ENCODE measurements at regions not wholly inside any gene's neighbourhood (a gene's known extent, or its start where the extent isn't known, plus 50 kb on each side); places are given as distances from the start of the nearest gene placed in this dataset.
A peak's percentile ranks its signal among the peaks of the same experiment; 100 is the strongest.

DNA sequence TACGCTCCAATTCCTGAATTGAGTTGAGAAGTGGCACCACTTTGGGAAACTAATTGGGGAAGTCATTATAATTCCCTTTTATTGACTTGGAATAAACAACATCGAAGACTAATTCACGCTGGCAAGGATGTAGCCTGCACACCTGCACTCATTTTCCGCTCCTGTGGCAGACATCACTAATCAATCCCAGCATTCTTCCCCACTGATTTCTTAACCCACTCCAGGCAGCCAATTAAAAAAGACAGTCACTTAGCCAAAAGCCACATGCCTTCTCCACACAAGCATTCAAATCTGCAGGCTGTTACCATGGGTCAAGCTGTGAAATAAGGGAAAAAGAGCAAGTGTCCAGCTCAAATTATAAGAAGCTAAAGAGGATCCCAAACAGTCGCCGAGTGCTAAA lies 68.2 kb upstream of the HRH2 start:
- WGBS, 2 donors (ENCODE audit: low coverage in 1 of 2) = 76 to 82% methylated on average over 4 to 6 of the region's 6 CpGs
- Histone ChIP-seq H3K4me1 (no peaks in the 10 kb centered on the region), H3K9me3 (peaks cover 0 to 5% (median 0%) of the 10 kb centered on the region in 3 donors), H3K27ac (no peak overlapping the region), H3K4me3 (no peak overlapping the region), H3K36me3 (no peaks in the 10 kb centered on the region), H3K27me3 (peaks cover 4% of the 10 kb centered on the region)
- ATAC-seq = no peak
- TF ChIP-seq EP300 (IDR thresholded peaks at IDR 0.05) = no peak
- no peak for TF ChIP-seq POLR2AphosphoS5 (IDR thresholded peaks at IDR 0.05)
- TF ChIP-seq, protein P1, sequence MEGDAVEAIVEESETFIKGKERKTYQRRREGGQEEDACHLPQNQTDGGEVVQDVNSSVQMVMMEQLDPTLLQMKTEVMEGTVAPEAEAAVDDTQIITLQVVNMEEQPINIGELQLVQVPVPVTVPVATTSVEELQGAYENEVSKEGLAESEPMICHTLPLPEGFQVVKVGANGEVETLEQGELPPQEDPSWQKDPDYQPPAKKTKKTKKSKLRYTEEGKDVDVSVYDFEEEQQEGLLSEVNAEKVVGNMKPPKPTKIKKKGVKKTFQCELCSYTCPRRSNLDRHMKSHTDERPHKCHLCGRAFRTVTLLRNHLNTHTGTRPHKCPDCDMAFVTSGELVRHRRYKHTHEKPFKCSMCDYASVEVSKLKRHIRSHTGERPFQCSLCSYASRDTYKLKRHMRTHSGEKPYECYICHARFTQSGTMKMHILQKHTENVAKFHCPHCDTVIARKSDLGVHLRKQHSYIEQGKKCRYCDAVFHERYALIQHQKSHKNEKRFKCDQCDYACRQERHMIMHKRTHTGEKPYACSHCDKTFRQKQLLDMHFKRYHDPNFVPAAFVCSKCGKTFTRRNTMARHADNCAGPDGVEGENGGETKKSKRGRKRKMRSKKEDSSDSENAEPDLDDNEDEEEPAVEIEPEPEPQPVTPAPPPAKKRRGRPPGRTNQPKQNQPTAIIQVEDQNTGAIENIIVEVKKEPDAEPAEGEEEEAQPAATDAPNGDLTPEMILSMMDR (IDR thresholded peaks at IDR 0.05) = no peak
- no peak for TF ChIP-seq POLR2A (IDR thresholded peaks at IDR 0.05)

- Histone ChIP-seq H3K36me3 (no peaks in the 10 kb centered on the region), H3K9me3 (peaks cover 0 to 4% (median 0%) of the 10 kb centered on the region in 3 donors), H3K27me3 (peaks cover 6% of the 10 kb centered on the region), H3K27ac (no peak overlapping the region), H3K4me1 (no peaks in the 10 kb centered on the region), H3K4me3 (no peak overlapping the region)
- WGBS, 2 donors (ENCODE audit: low coverage in 1 of 2) = 0 to 24% methylated on average over 1 to 2 of the region's 3 CpGs
- ATAC-seq = peak; percentile 71
- TF ChIP-seq EP300 (IDR thresholded peaks at IDR 0.05) (no peak), POLR2A (IDR thresholded peaks at IDR 0.05) (no peak), POLR2AphosphoS5 (IDR thresholded peaks at IDR 0.05) (no peak)
- TF ChIP-seq, protein P1 (IDR thresholded peaks at IDR 0.05) = no peak
These were observed 67.4 kb upstream of the HRH2 start for GRCh38 chr5:175590471-175590881.

- Histone ChIP-seq H3K27me3 (peaks cover 14% of the 10 kb centered on the region), H3K4me3 (no peak overlapping the region), H3K9me3 (no peaks in the 10 kb centered on the region), H3K4me1 (no peaks in the 10 kb centered on the region), H3K27ac (no peak overlapping the region), H3K36me3 (no peaks in the 10 kb centered on the region)
- 100% methylated on average over 1 of the region's 4 CpGs; no CpG with 5 or more reads in 1 of the 2 donors for WGBS, 2 donors (ENCODE audit: low coverage in 1 of 2)
- ATAC-seq = no peak
- TF ChIP-seq, protein P1 (IDR thresholded peaks at IDR 0.05) = no peak
These were observed 66.6 kb upstream of the HRH2 start for GRCh38 chr5:175591293-175591692.

GRCh38 chr5:175593794-175594193 lies 64.1 kb upstream of the HRH2 start:
- TF ChIP-seq, protein P1 (IDR thresholded peaks at IDR 0.05) = no peak
- no peak for TF ChIP-seq POLR2A (IDR thresholded peaks at IDR 0.05)
- no peak for TF ChIP-seq POLR2AphosphoS5 (IDR thresholded peaks at IDR 0.05)
- TF ChIP-seq EP300 (IDR thresholded peaks at IDR 0.05) = no peak
- no peak for ATAC-seq
- no peaks in the 10 kb centered on the region for H3K9me3 ChIP-seq
- no peak overlapping the region for H3K4me3 ChIP-seq
- no peak overlapping the region for H3K27ac ChIP-seq
- no peaks in the 10 kb centered on the region for H3K4me1 ChIP-seq
- H3K36me3 ChIP-seq = no peaks in the 10 kb centered on the region
- H3K27me3 ChIP-seq = peaks cover 28% of the 10 kb centered on the region

- Histone ChIP-seq H3K4me1 (no peaks in the 10 kb centered on the region), H3K9me3 (no peaks in the 10 kb centered on the region), H3K36me3 (no peaks in the 10 kb centered on the region), H3K27ac (no peak overlapping the region), H3K4me3 (no peak overlapping the region), H3K27me3 (peaks cover 28% of the 10 kb centered on the region)
- TF ChIP-seq POLR2AphosphoS5 (IDR thresholded peaks at IDR 0.05) (no peak), POLR2A (IDR thresholded peaks at IDR 0.05) (no peak), EP300 (IDR thresholded peaks at IDR 0.05) (no peak)
- TF ChIP-seq, protein P1 (IDR thresholded peaks at IDR 0.05) = no peak
- 87% methylated on average over 3 to 7 of the region's 7 CpGs for WGBS, 2 donors (ENCODE audit: low coverage in 1 of 2)
- ATAC-seq = no peak
These were observed 62.0 kb upstream of the HRH2 start for GRCh38 chr5:175595905-175596304.

Data from gastroesophageal sphincter (tissue), 4 donors.